ENCODE measurements at regions not wholly inside any gene's neighbourhood (a gene's known extent, or its start where the extent isn't known, plus 50 kb on each side); places are given as distances from the start of the nearest gene placed in this dataset.

DNA sequence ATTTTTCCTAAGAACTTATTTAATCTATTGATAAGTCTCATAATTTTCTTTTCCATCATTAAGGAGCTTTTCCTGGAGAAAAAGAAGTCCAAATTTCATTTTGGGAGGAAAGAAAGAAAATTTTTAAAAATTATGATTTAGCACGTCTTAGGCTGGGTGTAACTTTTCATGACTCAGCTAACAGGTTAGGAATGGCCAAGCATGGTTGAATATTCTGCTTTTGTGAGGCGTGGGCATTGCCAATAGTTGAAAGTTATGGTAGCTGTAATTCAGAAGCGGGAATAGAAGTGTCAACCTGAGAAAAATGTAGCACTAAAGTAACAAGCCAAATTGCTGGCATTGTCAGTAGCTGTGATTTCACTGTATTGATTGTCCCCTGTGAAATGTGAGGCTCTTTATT, 77.2 kb upstream of the ARID1B start:
- Mint-ChIP-seq H3K27ac (no peak overlapping the region), H3K4me1 (peaks cover 17% of the 10 kb centered on the region), H3K36me3 (ENCODE audit: low read depth) (no peaks in the 10 kb centered on the region), H3K27me3 (peaks cover 13% of the 10 kb centered on the region), H3K4me3 (no peak overlapping the region), H3K9me3 (no peaks in the 10 kb centered on the region)
- DNase-seq: no peak
- intact Hi-C loops (cut with micrococcal nuclease): no loop called here

DNA sequence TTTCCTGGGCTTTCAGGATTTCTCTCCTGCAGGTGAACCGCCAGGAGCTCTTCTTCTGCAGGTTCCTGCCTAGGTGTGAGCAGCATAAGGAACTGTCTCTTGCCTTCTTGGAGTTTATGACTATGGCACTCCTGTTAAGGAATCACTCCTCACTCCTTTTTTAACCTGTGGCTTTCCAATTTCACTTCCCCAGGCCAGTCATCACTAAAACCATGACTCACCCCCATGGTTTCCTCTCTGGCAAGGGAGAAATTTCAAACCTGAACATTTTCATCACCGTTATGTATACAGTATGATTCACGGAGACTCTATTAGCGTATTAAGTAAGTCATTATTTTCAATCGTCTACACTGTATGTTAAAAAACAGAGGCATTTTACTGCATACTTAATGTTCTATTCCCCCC, 78.2 kb upstream of the ARID1B start:
- Mint-ChIP-seq H3K9me3 (no peaks in the 10 kb centered on the region), H3K27me3 (peaks cover 13% of the 10 kb centered on the region), H3K4me3 (no peak overlapping the region), H3K27ac (no peak overlapping the region), H3K4me1 (peaks cover 17% of the 10 kb centered on the region), H3K36me3 (ENCODE audit: low read depth) (no peaks in the 10 kb centered on the region)
- no peak for DNase-seq
- intact Hi-C loops (cut with micrococcal nuclease): no loop called here

GRCh38 chr6:156698239-156699016, 78.8 kb upstream of the ARID1B start:
- Mint-ChIP-seq H3K4me3 (no peak overlapping the region), H3K36me3 (ENCODE audit: low read depth) (no peaks in the 10 kb centered on the region)
- intact Hi-C loops (cut with micrococcal nuclease): no loop called here

GRCh38 chr6:156697225-156697830, 79.8 kb upstream of the ARID1B start:
- intact Hi-C loops (cut with micrococcal nuclease): no loop called here
- peaks cover 17% of the 10 kb centered on the region for H3K4me1 Mint-ChIP-seq
- H3K27ac Mint-ChIP-seq: no peak overlapping the region
- DNase-seq: no peak
- H3K36me3 Mint-ChIP-seq (ENCODE audit: low read depth): no peaks in the 10 kb centered on the region
- H3K4me3 Mint-ChIP-seq: no peak overlapping the region
- H3K27me3 Mint-ChIP-seq: peaks cover 12% of the 10 kb centered on the region
- no peaks in the 10 kb centered on the region for H3K9me3 Mint-ChIP-seq

More at GRCh38 chr6:156698239-156699016, 78.8 kb upstream of the ARID1B start:
- Mint-ChIP-seq H3K4me1 (peaks cover 17% of the 10 kb centered on the region), H3K27me3 (peaks cover 13% of the 10 kb centered on the region), H3K9me3 (no peaks in the 10 kb centered on the region), H3K27ac (no peak overlapping the region)
- DNase-seq: no peak

DNA sequence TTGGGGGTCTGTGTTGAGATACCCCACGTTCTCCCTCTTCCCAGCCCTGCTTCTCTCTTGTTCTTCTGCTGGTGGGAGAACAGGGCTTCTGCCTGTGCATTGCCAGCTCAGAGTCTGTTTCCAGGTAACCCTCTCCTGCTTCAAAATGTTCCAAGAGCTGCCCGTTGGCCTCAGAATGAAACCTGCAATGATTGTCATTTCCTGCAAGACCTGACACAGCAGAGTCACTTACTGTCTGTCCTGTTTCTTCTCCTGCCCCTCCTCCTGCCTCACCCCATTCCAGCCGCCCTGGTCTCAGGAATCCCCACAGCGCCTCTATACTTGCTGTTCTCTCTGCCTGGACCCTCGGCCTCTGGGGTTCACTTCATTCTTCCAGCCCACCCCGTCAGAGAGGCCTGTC, 81.4 kb upstream of the ARID1B start:
- peaks cover 20% of the 10 kb centered on the region for H3K4me1 Mint-ChIP-seq
- DNase-seq: no peak
- no peak overlapping the region for H3K4me3 Mint-ChIP-seq
- no peaks in the 10 kb centered on the region for H3K9me3 Mint-ChIP-seq
- H3K36me3 Mint-ChIP-seq (ENCODE audit: low read depth): no peaks in the 10 kb centered on the region
- H3K27ac Mint-ChIP-seq: peak overlapping the region; percentile 59
- H3K27me3 Mint-ChIP-seq: peaks cover 3% of the 10 kb centered on the region
- intact Hi-C loops (cut with micrococcal nuclease): no loop called here

GRCh38 chr6:156694679-156695078, 82.5 kb upstream of the ARID1B start:
- Mint-ChIP-seq H3K4me1 (peaks cover 20% of the 10 kb centered on the region), H3K4me3 (no peak overlapping the region), H3K27me3 (peaks cover 7% of the 10 kb centered on the region), H3K36me3 (ENCODE audit: low read depth) (no peaks in the 10 kb centered on the region), H3K9me3 (no peaks in the 10 kb centered on the region), H3K27ac (no peak overlapping the region)
- intact Hi-C loops (cut with micrococcal nuclease): no loop called here
- no peak for DNase-seq

DNA sequence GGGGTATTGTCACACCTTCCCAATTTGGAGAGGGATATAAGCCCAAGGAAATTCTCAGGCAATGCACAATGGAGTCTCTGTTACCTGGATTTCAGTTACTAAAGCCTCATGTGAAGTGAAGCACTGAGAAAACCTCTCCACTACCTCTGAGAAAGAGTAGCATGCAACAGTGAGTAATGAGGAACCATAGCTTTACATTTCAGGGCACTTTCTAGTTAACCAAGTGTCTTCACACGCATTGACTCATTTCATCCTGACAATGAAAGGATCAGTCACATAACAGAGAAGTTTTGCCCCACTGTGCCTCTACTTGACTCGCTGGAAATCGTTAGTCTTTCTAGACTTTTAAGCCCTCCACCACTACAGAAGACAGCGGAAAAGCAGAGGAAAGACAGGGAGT, 86.2 kb upstream of the ARID1B start:
- Mint-ChIP-seq H3K4me1 (peaks cover 17% of the 10 kb centered on the region), H3K36me3 (ENCODE audit: low read depth) (no peaks in the 10 kb centered on the region), H3K4me3 (no peak overlapping the region), H3K27me3 (peaks cover 6% of the 10 kb centered on the region), H3K27ac (no peak overlapping the region), H3K9me3 (no peaks in the 10 kb centered on the region)
- intact Hi-C loops (cut with micrococcal nuclease): no loop called here
- DNase-seq: no peak

GRCh38 chr6:156689656-156690055, 87.5 kb upstream of the ARID1B start:
- Mint-ChIP-seq H3K36me3 (ENCODE audit: low read depth) (no peaks in the 10 kb centered on the region), H3K4me3 (no peak overlapping the region), H3K27me3 (peaks cover 9% of the 10 kb centered on the region), H3K27ac (no peak overlapping the region), H3K9me3 (no peaks in the 10 kb centered on the region), H3K4me1 (peaks cover 20% of the 10 kb centered on the region)
- no peak for DNase-seq
- intact Hi-C loops (cut with micrococcal nuclease): loop anchor here (5.0 to 10.0 kb wide), 2 partner anchors 1375 to 1957 kb away; partner anchors contain the start of genes SCAF8 and TFB1M

DNA sequence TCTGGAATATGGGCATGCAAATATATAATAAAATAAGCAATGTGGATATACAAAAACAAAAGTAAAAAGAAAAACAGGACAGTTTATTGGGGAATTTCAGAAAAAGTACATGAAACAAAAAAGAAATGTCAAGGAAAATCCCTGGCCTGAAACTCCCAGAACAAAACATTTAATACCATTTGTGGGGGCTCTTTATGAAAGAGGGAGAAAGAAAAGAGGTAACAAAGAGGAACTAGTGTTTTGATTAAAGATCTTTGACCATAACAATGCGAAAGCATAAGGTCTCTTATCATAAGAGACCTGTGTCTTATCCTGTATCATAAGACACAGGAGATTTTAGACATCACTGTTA, 88.6 kb upstream of the ARID1B start:
- Mint-ChIP-seq H3K36me3 (ENCODE audit: low read depth) (no peaks in the 10 kb centered on the region), H3K4me3 (no peak overlapping the region), H3K27ac (no peak overlapping the region), H3K27me3 (peaks cover 11% of the 10 kb centered on the region), H3K4me1 (peaks cover 20% of the 10 kb centered on the region), H3K9me3 (no peaks in the 10 kb centered on the region)
- intact Hi-C loops (cut with micrococcal nuclease): loop anchor here (1.0 to 10.0 kb wide), 3 partner anchors 88 to 1956 kb away; partner anchors contain the start of genes SCAF8 and TFB1M
- no peak for DNase-seq

DNA sequence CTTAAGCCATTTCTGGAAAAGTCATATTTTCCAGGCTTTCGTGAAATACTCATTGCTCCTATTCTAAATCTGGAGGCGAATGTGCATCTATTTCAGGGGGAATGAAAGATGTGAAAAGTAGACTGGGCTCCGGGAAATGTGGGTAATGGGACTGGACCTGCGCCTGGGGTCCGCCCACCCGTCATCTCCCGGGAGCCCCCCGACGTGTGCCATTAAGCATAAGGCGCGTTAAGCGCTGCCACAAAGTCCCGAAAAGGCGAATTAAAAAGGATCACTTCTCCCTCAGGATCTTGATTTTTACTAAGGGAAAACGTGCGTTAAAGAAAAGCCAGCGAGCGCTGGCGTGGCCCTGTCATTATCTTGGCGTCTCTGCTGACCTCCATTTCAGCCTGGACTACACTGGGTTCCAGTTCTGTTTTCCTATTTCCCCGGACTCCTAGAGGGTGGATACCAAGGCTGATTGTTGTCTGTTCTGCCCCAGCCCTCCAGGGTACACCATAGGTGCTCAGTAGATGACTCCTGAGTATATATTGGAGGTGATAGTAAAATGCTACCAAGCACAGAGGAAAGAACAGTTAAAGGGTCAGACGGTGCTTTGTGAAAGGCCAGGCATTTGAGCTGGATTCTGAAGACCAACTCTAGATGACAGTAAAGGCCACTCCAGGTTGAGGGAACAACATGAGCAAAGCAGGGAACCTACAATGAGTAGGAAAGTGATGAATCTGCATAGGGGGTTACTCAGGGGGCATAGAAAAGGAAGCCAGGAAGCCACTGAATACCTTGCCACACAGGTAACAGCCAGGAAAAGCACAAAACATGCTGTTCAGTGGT, 89.2 kb upstream of the ARID1B start:
- Mint-ChIP-seq H3K27me3 (peaks cover 11% of the 10 kb centered on the region), H3K4me3 (peak overlapping the region; percentile 79), H3K4me1 (peaks cover 20% of the 10 kb centered on the region), H3K36me3 (ENCODE audit: low read depth) (no peaks in the 10 kb centered on the region), H3K27ac (peak overlapping the region; percentile 81), H3K9me3 (no peaks in the 10 kb centered on the region)
- peak; percentile 62 for DNase-seq
- intact Hi-C loops (cut with micrococcal nuclease): loop anchor here (1.0 to 10.0 kb wide), 4 partner anchors 88 to 1956 kb away; partner anchors contain the start of genes SCAF8 and TFB1M

DNA sequence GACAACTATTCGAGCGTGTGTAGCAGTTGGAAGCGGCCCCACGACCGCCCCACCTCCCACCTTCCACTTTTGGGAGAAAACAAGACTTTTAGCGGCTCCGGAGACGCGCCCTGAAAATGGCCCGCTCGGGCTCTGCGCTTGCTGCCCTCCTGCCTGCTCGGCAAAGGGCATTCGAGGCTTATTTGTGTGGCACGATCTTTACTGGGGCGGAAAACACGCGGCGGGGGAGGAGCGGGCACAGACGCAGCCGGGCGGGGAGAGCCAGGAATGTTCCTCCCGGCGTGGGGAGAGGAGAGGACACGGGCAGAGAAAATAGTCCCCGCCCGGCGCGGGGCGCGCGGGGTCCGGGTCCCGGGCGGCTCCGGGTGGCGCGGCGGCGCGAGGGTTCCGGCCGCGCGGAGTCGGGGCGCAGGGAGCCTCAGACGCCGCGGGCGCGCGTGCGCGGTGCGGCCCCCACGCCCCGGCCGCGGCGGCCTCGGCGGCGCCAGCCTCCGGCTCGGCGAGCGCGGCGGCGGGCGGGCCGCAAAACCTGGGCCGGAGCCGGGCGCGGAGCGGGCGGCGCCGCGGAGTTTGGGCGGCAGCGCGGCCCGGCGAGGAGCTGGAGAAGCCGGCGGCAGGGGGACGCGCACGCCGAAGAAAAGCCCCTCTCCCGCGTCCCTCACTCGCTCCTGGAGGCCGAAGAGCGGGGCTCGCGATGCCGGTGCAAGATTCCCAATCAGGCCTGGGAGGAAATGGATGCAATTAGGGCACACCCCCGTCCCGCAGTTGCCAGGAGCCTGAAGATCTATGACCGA, 90.0 kb upstream of the ARID1B start:
- no peaks in the 10 kb centered on the region for H3K36me3 Mint-ChIP-seq (ENCODE audit: low read depth)
- no peaks in the 10 kb centered on the region for H3K9me3 Mint-ChIP-seq
- H3K27ac Mint-ChIP-seq: peak overlapping the region; percentile 94
- intact Hi-C loops (cut with micrococcal nuclease): loop anchor here (1.0 to 10.0 kb wide), 3 partner anchors 334 to 1955 kb away; partner anchors contain the start of genes SCAF8 and TFB1M
- DNase-seq: peak; percentile 94
- H3K27me3 Mint-ChIP-seq: peaks cover 11% of the 10 kb centered on the region
- H3K4me1 Mint-ChIP-seq: peaks cover 20% of the 10 kb centered on the region
- peak overlapping the region; percentile 89 for H3K4me3 Mint-ChIP-seq

DNA sequence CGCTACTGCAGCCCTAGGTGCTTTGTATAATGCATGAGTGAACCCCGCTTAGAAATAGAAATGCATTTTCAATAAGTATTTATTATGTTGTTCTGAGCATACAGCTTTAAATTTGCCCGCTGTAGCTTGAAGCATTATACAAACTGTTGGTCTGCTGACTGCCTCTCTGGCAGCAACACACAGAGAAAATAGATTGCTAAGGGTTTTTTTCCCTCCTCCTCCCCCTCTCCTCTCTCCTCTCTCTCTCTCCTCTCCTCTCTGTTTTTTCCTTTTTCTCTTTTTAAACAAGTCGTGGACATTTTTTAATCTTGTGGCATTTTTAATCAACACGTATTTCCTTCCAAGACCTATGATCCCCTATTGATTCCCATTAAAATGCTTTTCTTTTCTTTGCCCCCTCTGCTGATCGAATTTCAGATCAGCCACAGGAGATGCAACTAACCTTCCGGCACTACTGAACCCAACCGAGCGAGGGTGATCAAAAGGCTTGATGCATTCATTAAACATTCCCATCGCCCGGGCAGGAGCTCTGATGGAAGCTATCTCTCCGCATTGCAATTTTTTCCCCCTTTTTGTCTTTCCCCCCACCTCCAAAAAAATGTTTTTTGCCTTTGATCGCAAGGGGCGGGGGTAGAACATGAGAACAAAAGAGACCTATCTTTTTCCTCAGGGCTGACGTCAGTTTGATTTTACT, 90.7 kb upstream of the ARID1B start:
- Mint-ChIP-seq H3K27ac (peak overlapping the region; percentile 94), H3K4me3 (peak overlapping the region; percentile 89), H3K9me3 (no peaks in the 10 kb centered on the region), H3K4me1 (peaks cover 18% of the 10 kb centered on the region), H3K36me3 (ENCODE audit: low read depth) (no peaks in the 10 kb centered on the region), H3K27me3 (peaks cover 11% of the 10 kb centered on the region)
- peak; percentile 70 for DNase-seq
- intact Hi-C loops (cut with micrococcal nuclease): loop anchor here (5.0 to 10.0 kb wide), 2 partner anchors 1372 to 1954 kb away; partner anchors contain the start of genes SCAF8 and TFB1M
